Right forelimb (tissue), 1 donor: ENCODE measurements at regions not wholly inside any gene's neighbourhood (a gene's known extent, or its start where the extent isn't known, plus 50 kb on each side); places are given as distances from the start of the nearest gene placed in this dataset.
"Not testable (repeated sequence)": the region's sequence is repeated elsewhere in the genome, so short reads cannot be mapped to it uniquely, and the experiment has no call there.

Experiments used
- DNase-seq: peaks from one replicate; pipeline ENCODE4 v3.0.0-alpha.2; 2018

DNA sequence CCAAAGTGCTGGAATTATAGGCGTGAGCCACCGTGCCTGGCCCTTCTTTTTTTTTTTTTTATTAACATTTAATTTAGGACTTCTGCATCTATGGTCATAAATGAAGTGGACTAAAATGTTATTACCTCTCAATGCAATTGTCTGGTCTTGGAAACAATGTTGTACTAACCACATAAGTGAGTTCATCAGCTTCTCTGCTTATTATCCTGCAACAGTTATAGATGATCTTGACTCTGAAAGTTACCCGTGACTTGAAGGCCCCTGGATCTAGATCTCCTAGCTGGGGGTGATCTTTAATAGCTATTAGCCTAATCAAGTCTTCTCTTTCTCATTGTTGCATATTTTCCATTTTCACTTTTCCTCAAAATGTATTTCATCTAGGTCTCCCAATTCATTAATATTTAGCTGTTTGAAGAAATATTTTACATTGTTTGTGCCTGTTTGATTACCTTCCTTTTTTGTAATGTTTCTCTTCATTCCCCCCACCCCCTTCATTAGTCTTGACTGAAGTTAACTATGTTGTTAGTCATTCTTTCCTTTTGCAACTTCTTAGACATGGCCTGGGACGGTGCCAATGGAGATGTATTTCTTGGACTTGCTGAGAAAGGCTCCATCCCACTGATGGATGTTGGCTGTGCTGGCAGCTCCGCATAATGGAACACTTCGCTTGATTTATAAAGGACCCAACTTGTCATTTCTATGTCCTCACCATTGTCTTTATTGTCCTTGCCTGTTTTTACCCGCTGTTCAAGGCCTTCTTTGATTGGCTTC lies 141.6 kb upstream of the RIOK3 start:
- DNase-seq: peak; percentile 62

- no peak for DNase-seq
Measured at GRCh38 chr18:23313379-23313778, 139.7 kb upstream of the RIOK3 start.

DNA sequence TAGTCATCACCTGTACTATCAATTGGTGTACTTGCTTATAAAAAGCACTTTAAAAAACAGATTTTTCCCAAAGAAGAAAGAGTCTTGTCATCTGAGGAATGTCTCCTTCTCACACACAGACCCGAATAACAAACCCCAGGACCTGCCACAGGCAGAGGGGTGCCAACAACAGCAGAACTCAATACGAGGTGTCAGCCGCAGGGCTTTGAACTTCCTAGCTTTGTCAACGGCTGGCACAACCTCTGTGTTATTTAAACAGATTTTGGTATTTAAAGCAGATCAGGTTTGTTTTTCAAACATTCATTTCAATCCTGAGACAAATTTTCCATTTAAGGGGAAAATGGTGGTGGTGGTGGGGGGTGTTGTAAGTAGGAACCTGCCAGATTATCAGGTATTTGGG lies 138.4 kb upstream of the RIOK3 start:
- no peak for DNase-seq

DNA sequence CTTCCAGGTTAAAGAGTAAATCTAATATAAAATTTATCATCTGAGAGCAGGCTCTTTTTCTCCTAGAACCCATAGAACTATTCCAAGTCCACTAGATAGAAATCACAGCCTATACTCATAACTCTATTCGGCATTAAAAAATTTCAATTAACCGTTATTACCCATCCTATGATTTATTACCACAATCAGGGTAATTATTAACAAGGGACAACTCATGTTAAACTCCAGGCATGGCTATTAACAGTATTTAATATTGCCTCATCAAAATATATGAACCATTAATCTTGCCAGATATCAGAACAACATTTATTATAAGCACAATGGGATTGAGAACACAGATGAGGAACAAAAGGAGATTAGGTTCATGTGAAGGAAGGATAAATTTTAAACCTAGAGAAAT lies 136.8 kb upstream of the RIOK3 start:
- no peak for DNase-seq

- DNase-seq: no peak
Measured at GRCh38 chr18:23316988-23317387, 136.1 kb upstream of the RIOK3 start.

- DNase-seq: no peak
Measured at GRCh38 chr18:23317975-23318675, 135.0 kb upstream of the RIOK3 start.

- no peak for DNase-seq
Measured at GRCh38 chr18:23320709-23321236, 132.3 kb upstream of the RIOK3 start.

DNA sequence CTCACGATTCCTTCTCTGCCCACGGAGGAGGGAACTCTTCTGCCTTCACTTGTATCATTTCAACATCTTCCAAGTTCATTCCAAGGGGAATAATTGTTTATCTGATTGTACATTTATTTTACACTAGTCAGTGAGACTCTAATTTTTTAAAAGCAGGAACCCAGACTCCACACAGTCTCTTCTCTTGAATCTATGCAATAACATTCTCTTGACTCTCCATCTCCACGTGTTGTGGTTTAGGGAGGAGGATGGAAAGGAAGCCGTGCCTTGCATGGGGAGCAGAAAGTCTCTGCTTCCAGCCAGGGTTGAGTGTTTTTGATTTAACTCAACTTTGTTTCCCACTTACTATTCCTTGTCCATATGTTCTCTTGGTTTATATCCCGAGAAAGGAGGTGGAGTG lies 131.1 kb upstream of the RIOK3 start:
- no peak for DNase-seq

DNA sequence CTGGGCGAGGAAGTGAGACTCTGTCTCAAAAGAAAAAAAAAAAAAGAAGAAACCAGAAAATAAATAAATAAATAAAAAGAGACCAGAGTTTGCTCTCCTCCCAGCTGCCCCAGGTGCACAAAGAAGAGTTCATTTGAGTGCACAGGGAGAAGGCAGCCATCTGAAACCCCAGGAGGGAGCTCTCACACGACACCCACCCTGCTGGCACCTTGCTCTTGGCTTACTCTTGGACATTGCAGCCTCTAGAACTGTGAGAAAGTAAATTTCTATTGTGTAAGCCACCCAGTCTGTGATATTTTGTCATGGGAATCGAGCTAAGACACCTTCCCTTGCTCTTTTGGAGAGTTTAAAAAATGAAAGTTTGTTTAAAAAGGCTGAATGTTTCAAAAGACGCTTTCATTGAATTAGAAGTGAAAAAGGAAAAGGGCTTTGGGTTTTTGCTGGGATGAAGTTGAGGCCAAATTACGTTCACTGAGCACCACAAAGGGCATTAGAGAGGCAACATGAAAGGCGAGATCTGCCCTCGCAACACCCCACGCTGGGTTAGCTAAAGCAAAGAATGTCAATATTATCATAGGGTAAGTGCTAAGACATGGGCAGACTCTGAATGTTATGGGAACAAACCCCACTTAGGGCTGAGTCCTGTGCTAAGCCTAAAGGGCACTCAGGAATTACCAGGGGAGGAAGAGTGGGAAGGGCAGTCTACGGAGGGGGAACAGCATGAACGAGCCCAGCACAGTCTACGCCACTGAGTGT lies 128.9 kb upstream of the RIOK3 start:
- no peak for DNase-seq

DNA sequence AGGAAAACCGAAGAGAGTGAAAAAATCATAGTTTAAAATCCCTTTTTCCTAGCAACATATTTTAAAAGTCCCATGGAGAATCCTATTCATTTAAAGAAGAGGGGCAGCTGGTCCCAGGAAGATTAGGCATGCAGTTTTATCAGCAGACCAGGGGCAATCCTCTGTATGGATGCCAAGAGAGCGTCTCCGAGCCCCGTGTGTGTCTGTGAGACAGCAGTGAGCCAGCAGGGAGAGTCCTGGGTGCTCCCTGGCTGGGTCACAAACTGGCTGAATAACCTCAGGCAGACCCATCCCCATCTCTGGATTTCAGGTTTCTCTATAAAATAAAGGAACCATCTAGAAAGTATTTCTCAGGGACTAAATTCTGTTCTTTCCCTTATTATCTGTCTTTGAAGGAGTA lies 128.2 kb upstream of the RIOK3 start:
- no peak for DNase-seq

GRCh38 chr18:23329671-23330070 lies 123.4 kb upstream of the RIOK3 start:
- DNase-seq: not testable (repeated sequence)

- DNase-seq: no peak
Measured at GRCh38 chr18:23330423-23330822, 122.7 kb upstream of the RIOK3 start.

GRCh38 chr18:23331091-23331920 lies 121.8 kb upstream of the RIOK3 start:
- DNase-seq: no peak

- DNase-seq: no peak
Measured at GRCh38 chr18:23332356-23332755, 120.7 kb upstream of the RIOK3 start.

DNA sequence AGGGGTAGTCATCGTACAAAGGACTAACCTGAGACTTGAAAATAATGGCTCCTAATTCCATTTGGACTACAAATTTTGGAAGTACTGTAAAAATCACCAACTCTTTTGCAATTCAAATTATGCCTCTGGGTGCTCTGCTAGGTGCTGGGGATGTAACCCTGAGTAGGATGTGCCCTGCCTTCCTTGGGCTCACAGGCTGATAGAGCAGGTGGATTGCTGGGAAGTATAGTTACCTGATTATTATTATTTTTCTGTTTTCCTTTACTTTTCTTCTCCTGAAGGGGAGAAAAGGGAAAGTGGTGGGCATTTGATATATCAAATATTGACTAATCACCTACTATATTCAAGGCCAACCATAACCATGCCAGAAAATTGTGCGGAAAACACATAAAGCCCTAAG lies 119.3 kb upstream of the RIOK3 start:
- no peak for DNase-seq

- no peak for DNase-seq
Measured at GRCh38 chr18:23334569-23334968, 118.5 kb upstream of the RIOK3 start.

- no peak for DNase-seq
Measured at GRCh38 chr18:23336101-23336500, 117.0 kb upstream of the RIOK3 start.

DNA sequence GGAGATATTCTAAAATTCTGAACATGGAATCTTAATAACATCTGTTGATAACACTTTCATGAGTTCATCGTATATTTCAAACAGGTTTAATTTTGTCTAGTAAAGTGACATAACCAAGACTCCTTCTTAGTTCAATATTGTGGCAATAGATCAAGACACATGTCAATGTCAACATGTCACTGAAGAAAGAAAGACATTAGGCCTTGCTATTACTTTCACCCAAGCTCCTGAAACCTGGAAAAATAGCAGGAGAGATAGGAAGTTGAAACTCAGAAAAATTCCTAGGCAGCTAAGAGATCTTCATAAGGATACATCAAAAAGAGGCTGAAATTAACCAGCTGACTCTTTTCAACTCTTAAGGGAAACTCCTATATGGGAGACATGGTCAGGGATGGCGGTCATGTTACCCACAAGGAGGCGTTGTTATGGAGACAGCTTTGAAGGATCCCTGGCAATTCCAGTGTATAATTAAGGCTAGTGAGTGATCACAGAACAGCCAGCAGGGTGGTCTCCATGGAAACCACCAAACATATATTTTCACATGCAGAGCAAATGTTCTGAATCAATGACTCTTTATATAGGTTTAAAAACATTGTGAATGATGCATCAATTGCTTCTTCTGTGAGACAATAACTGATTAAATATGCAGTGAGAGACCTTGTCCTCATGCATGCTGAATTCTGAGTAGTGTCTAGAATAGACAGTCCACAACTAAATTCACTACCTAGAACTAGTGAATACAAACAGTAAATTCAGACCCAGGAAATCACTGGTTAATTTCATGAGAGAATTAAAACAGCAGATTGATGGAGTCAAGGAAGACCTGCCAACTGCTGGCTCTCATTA lies 115.3 kb upstream of the RIOK3 start:
- DNase-seq: no peak

- DNase-seq: no peak
Measured at GRCh38 chr18:23340661-23341060, 112.4 kb upstream of the RIOK3 start.

DNA sequence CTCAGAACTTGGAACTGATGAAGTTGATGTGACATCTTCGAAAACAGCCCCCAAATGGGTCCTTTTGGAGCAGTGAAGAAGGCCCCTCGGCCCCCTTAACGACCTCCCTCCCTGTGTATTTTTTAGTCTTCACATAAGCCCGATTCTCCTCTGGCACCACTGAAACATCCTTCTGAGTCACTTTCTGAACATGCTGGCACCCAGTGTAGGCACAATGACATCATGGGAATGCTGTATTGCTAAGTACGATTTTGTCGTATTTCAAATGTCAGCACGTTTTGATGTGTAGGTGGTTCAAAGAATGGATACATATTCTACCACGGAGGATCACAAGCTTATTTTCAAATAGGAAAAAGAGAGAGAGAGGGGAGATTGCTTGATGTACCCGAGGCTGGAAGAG lies 111.7 kb upstream of the RIOK3 start:
- no peak for DNase-seq

GRCh38 chr18:23341983-23342382 lies 111.1 kb upstream of the RIOK3 start:
- no peak for DNase-seq

DNA sequence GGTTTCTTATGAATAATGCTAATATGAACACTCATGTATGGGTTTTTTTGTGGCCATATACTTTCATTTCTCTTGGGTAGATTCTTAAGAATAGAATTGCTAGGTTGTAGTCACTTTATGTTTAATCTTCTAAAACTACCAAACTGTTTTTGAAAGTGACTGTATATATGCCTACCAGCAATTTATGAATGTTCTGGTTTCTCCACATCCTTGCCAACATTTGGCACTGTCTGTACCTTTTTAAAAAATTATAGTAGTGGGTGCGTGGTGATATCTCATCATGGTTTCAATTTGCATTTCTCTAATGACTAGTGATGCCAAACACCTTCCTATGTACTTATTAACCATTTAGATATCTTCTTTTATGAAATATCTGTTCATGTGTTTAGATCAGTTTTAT lies 110.6 kb upstream of the RIOK3 start:
- DNase-seq: no peak
